Panc1 (cell line): ENCODE measurements at regions not wholly inside any gene's neighbourhood (a gene's known extent, or its start where the extent isn't known, plus 50 kb on each side); places are given as distances from the start of the nearest gene placed in this dataset.

Experiments
- ATAC-seq: fragments of 200-7000 bp; cut with Tn5 transposase; 2 replicates; pipeline ENCODE4 v1.9.1; 2020; ENCODE audit warnings: mild to moderate bottlenecking, moderate library complexity
- BruUV-seq: library from RNA; stranded (reverse); fragments of 400-500 nt; replicated peaks from 2 replicates; lab custom pipeline; 2021; lab: Mats Ljungman, UMichigan
- CTCF ChIA-PET: fragments of 300-600 bp; sonication (Branson Sonifier 250); formaldehyde crosslinking; loops from one replicate; lab custom pipeline; 2022; ENCODE audit warnings: antibody characterized with exemption; lab: Charles Lee
- POLR2A ChIA-PET: fragments of 300-600 bp; sonication (Branson Sonifier 250); formaldehyde crosslinking; loops from one replicate; lab custom pipeline; 2022; ENCODE audit warnings: antibody characterized with exemption; lab: Charles Lee
- DNase-seq: peaks from one replicate; pipeline ENCODE4 v3.0.0-alpha.2; 2010; ENCODE audit warnings: low read depth, low spot score
- H3K27ac ChIP-seq: 2 replicates; pipeline ENCODE4 v1.5.1; 2011; ENCODE audit warnings: mild to moderate bottlenecking, low read length, inconsistent platforms
- H3K27me3 ChIP-seq: fragments of 200-500 bp; sonication (Bioruptor generic); 2 replicates; pipeline ENCODE4 v1.6.0; 2014; ENCODE audit warnings: low read length, inconsistent platforms; ENCODE audit not compliant: control insufficient read depth, insufficient read depth
- H3K36me3 ChIP-seq: fragments of 200-500 bp; sonication (Bioruptor generic); 2 replicates; pipeline ENCODE4 v1.5.1; 2014; ENCODE audit warnings: inconsistent platforms, mild to moderate bottlenecking, low read length, moderate library complexity; ENCODE audit not compliant: control insufficient read depth, insufficient read depth
- H3K4me1 ChIP-seq: 2 replicates; pipeline ENCODE4 v1.5.1; 2011; ENCODE audit warnings: inconsistent platforms, mild to moderate bottlenecking, low read length, moderate library complexity; ENCODE audit not compliant: control insufficient read depth, insufficient read depth
- H3K4me3 ChIP-seq, 2 experiments: 2 replicates each; pipeline ENCODE4 v1.5.1; 2011 to 2012; ENCODE audit warnings: low read depth in 2 of 2, low read length in 2 of 2, mild to moderate bottlenecking in 2 of 2, inconsistent platforms in 1 of 2, moderate library complexity in 1 of 2
- H3K9me3 ChIP-seq: fragments of 200-500 bp; sonication (Bioruptor generic); 2 replicates; pipeline ENCODE4 v1.5.1; 2014; ENCODE audit warnings: low read depth, mild to moderate bottlenecking, inconsistent platforms, low read length, moderate library complexity; ENCODE audit not compliant: control insufficient read depth, insufficient read depth
- POLR2AphosphoS5 ChIP-seq: IDR thresholded peaks from 2 replicates; pipeline ENCODE4 v1.6.1; 2012; ENCODE audit warnings: mild to moderate bottlenecking, low read depth, low read length, moderate library complexity
- SIN3A ChIP-seq: IDR thresholded peaks from 2 replicates; pipeline ENCODE4 v1.6.1; 2012; ENCODE audit warnings: low read depth, mild to moderate bottlenecking, low read length, moderate library complexity, borderline replicate concordance; ENCODE audit not compliant: insufficient read depth
- TCF7L2 ChIP-seq: IDR thresholded peaks from 2 replicates; pipeline ENCODE4 v1.6.1; 2011; ENCODE audit warnings: mild to moderate bottlenecking, low read depth, low read length, inconsistent platforms
- in situ Hi-C: cut with HindIII; loops from 2 replicates; pipeline ENCODE4 v1.10.0; 2016; ENCODE audit warnings: low sequenced_read_pairs, low pct_unique_long_range_greater_than_20kb
- intact Hi-C: fragments of 100-400 bp; cut with micrococcal nuclease; formaldehyde crosslinking; loops from one replicate; pipeline ENCODE4 v1.10.0; 2022; ENCODE audit not compliant: unreplicated experiment
- TF ChIP-seq, protein P1 (sequence below), 2 experiments: IDR thresholded peaks; 2 replicates each; pipeline ENCODE4 v1.6.1; 2011 to 2012; ENCODE audit warnings: low read depth in 2 of 2, control low read depth in 1 of 2, low read length in 1 of 2, mild to moderate bottlenecking in 1 of 2, moderate library complexity in 1 of 2; ENCODE audit not compliant: insufficient read depth in 1 of 2
- TF ChIP-seq, protein P2 (sequence below): fragments of 450-650 bp; IDR thresholded peaks from 2 replicates; pipeline ENCODE4 v1.5.1; 2017; ENCODE audit warnings: mild to moderate bottlenecking

DNA sequence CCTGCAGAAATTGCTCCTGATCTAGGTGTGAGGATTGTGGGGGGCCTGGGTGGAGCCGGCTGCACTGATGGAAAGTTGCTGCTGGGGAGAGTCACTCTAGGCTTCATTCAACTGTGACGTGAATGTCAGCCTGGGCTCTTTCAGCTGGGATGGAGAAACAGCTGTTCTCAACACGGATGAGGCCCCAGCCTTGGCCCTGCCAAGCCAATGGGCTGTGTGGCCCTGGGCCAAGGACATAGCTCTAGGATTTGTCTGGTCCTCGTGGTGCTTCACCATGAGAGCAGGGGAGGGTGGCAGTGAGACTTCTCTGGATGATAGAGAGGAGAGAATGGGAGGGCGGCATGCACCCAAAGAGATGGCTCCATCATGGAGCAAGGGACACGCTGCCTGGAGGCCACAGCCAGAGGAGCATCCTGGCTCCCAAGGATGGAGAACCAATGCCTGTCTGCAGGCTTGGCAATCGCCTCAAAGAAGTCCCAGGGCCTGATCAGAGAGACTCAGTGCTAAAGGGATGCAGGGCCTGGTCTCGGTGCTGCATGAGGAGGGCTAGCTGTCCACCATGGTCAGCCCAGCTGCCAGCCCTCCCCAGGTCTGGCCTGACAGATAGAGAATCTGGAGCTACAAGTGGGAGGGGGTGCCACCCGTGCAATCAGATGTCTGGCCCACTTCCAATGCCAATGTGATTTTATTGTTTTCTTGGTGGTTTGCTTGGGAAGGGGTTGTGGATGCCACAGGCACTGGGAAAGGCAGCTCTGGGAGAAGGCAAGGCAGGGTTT is 141.0 kb downstream of the GADD45G start:
- no TSS peak for BruUV-seq
- POLR2A ChIA-PET, result no interaction called here
- H3K9me3 ChIP-seq, result no peaks in the 10 kb centered on the region
- no peak for ATAC-seq
- no peaks in the 10 kb centered on the region for H3K27me3 ChIP-seq
- no peak overlapping the region for H3K27ac ChIP-seq
- CTCF ChIA-PET, result no interaction called here
- no peak for DNase-seq
- no peak overlapping the region for H3K4me3 ChIP-seq
- TF ChIP-seq SIN3A (no peak), POLR2AphosphoS5 (no peak), TCF7L2 (no peak)
- TF ChIP-seq, protein P1, sequence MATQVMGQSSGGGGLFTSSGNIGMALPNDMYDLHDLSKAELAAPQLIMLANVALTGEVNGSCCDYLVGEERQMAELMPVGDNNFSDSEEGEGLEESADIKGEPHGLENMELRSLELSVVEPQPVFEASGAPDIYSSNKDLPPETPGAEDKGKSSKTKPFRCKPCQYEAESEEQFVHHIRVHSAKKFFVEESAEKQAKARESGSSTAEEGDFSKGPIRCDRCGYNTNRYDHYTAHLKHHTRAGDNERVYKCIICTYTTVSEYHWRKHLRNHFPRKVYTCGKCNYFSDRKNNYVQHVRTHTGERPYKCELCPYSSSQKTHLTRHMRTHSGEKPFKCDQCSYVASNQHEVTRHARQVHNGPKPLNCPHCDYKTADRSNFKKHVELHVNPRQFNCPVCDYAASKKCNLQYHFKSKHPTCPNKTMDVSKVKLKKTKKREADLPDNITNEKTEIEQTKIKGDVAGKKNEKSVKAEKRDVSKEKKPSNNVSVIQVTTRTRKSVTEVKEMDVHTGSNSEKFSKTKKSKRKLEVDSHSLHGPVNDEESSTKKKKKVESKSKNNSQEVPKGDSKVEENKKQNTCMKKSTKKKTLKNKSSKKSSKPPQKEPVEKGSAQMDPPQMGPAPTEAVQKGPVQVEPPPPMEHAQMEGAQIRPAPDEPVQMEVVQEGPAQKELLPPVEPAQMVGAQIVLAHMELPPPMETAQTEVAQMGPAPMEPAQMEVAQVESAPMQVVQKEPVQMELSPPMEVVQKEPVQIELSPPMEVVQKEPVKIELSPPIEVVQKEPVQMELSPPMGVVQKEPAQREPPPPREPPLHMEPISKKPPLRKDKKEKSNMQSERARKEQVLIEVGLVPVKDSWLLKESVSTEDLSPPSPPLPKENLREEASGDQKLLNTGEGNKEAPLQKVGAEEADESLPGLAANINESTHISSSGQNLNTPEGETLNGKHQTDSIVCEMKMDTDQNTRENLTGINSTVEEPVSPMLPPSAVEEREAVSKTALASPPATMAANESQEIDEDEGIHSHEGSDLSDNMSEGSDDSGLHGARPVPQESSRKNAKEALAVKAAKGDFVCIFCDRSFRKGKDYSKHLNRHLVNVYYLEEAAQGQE (IDR thresholded peaks at IDR 0.05; ENCODE audit: insufficient read depth in 1 of 2, low read depth in 2 of 2, low read length in 1 of 2), result no peak
- TF ChIP-seq, protein P2, sequence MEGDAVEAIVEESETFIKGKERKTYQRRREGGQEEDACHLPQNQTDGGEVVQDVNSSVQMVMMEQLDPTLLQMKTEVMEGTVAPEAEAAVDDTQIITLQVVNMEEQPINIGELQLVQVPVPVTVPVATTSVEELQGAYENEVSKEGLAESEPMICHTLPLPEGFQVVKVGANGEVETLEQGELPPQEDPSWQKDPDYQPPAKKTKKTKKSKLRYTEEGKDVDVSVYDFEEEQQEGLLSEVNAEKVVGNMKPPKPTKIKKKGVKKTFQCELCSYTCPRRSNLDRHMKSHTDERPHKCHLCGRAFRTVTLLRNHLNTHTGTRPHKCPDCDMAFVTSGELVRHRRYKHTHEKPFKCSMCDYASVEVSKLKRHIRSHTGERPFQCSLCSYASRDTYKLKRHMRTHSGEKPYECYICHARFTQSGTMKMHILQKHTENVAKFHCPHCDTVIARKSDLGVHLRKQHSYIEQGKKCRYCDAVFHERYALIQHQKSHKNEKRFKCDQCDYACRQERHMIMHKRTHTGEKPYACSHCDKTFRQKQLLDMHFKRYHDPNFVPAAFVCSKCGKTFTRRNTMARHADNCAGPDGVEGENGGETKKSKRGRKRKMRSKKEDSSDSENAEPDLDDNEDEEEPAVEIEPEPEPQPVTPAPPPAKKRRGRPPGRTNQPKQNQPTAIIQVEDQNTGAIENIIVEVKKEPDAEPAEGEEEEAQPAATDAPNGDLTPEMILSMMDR, result no peak
- in situ Hi-C loops, result no loop called here
- no peaks in the 10 kb centered on the region for H3K4me1 ChIP-seq
- intact Hi-C loops, result no loop called here
- H3K36me3 ChIP-seq, result no peaks in the 10 kb centered on the region

DNA sequence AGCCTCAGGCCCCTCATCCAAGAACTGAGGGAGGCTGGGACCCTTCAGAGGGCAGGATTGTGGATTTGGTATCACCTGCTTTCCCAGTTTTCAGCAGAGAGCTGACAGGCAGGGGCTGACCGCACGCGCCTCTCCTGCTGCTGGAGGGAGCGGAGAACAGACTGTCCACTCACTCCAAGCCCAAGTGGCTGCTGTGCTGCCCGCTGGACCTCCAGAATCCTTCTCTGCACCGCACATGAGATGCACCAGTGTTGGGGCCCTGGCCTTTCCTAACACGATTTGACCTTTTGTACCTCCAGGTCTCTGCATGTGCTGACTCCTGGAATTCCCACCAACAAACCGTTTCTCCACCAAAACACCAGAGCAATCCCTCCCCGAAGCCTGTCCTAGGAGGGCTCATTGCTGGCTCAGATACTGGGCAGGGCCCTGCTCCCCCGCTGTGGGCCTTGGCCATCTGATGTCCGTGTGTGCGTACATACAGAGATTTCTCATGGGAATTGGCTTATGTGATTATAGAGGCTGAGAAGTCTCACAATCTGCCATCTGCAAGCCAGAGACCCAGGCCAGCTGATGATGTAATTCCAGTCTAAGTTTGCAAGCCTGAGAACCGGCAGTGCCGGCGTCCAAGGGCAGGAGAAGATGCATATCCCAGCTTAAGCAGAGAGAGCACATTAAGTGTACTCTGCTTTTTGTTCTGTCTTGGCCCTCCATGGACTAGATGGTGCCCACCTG is 141.7 kb downstream of the GADD45G start:
- H3K4me3 ChIP-seq, result no peak overlapping the region
- intact Hi-C loops, result no loop called here
- no peaks in the 10 kb centered on the region for H3K36me3 ChIP-seq
- BruUV-seq, result no TSS peak
- TF ChIP-seq TCF7L2 (no peak), SIN3A (no peak), POLR2AphosphoS5 (no peak)
- TF ChIP-seq, protein P2, result no peak
- TF ChIP-seq, protein P1 (IDR thresholded peaks at IDR 0.05; ENCODE audit: insufficient read depth in 1 of 2, low read depth in 2 of 2, low read length in 1 of 2), result no peak
- no peaks in the 10 kb centered on the region for H3K4me1 ChIP-seq
- no peak overlapping the region for H3K27ac ChIP-seq
- POLR2A ChIA-PET, result no interaction called here
- H3K27me3 ChIP-seq, result no peaks in the 10 kb centered on the region
- in situ Hi-C loops, result no loop called here
- DNase-seq, result no peak
- no peak for ATAC-seq
- no peaks in the 10 kb centered on the region for H3K9me3 ChIP-seq
- CTCF ChIA-PET, result no interaction called here
